Panc1 (cell line): ENCODE measurements at regions not wholly inside any gene's neighbourhood (a gene's known extent, or its start where the extent isn't known, plus 50 kb on each side); places are given as distances from the start of the nearest gene placed in this dataset.

Experiments used
- ATAC-seq: fragments of 200-7000 bp; cut with Tn5 transposase; 2 replicates; pipeline ENCODE4 v1.9.1; 2020; ENCODE audit warnings: mild to moderate bottlenecking, moderate library complexity
- BruUV-seq: library from RNA; stranded (reverse); fragments of 400-500 nt; replicated peaks from 2 replicates; lab custom pipeline; 2021; lab: Mats Ljungman, UMichigan
- CTCF ChIA-PET: fragments of 300-600 bp; sonication (Branson Sonifier 250); formaldehyde crosslinking; loops from one replicate; lab custom pipeline; 2022; ENCODE audit warnings: antibody characterized with exemption; lab: Charles Lee
- POLR2A ChIA-PET: fragments of 300-600 bp; sonication (Branson Sonifier 250); formaldehyde crosslinking; loops from one replicate; lab custom pipeline; 2022; ENCODE audit warnings: antibody characterized with exemption; lab: Charles Lee
- DNase-seq: peaks from one replicate; pipeline ENCODE4 v3.0.0-alpha.2; 2010; ENCODE audit warnings: low read depth, low spot score
- H3K27ac ChIP-seq: 2 replicates; pipeline ENCODE4 v1.5.1; 2011; ENCODE audit warnings: mild to moderate bottlenecking, low read length, inconsistent platforms
- H3K27me3 ChIP-seq: fragments of 200-500 bp; sonication (Bioruptor generic); 2 replicates; pipeline ENCODE4 v1.6.0; 2014; ENCODE audit warnings: low read length, inconsistent platforms; ENCODE audit not compliant: control insufficient read depth, insufficient read depth
- H3K36me3 ChIP-seq: fragments of 200-500 bp; sonication (Bioruptor generic); 2 replicates; pipeline ENCODE4 v1.5.1; 2014; ENCODE audit warnings: inconsistent platforms, mild to moderate bottlenecking, low read length, moderate library complexity; ENCODE audit not compliant: control insufficient read depth, insufficient read depth
- H3K4me1 ChIP-seq: 2 replicates; pipeline ENCODE4 v1.5.1; 2011; ENCODE audit warnings: inconsistent platforms, mild to moderate bottlenecking, low read length, moderate library complexity; ENCODE audit not compliant: control insufficient read depth, insufficient read depth
- H3K4me3 ChIP-seq, 2 experiments: 2 replicates each; pipeline ENCODE4 v1.5.1; 2011 to 2012; ENCODE audit warnings: low read depth in 2 of 2, low read length in 2 of 2, mild to moderate bottlenecking in 2 of 2, inconsistent platforms in 1 of 2, moderate library complexity in 1 of 2
- H3K9me3 ChIP-seq: fragments of 200-500 bp; sonication (Bioruptor generic); 2 replicates; pipeline ENCODE4 v1.5.1; 2014; ENCODE audit warnings: low read depth, mild to moderate bottlenecking, inconsistent platforms, low read length, moderate library complexity; ENCODE audit not compliant: control insufficient read depth, insufficient read depth
- CTCF ChIP-seq: fragments of 450-650 bp; IDR thresholded peaks from 2 replicates; pipeline ENCODE4 v1.5.1; 2017; ENCODE audit warnings: mild to moderate bottlenecking
- POLR2AphosphoS5 ChIP-seq: IDR thresholded peaks from 2 replicates; pipeline ENCODE4 v1.6.1; 2012; ENCODE audit warnings: mild to moderate bottlenecking, low read depth, low read length, moderate library complexity
- REST ChIP-seq, 2 experiments: IDR thresholded peaks; 2 replicates each; pipeline ENCODE4 v1.6.1; 2011 to 2012; ENCODE audit warnings: low read depth in 2 of 2, control low read depth in 1 of 2, low read length in 1 of 2, mild to moderate bottlenecking in 1 of 2, moderate library complexity in 1 of 2; ENCODE audit not compliant: insufficient read depth in 1 of 2
- SIN3A ChIP-seq: IDR thresholded peaks from 2 replicates; pipeline ENCODE4 v1.6.1; 2012; ENCODE audit warnings: low read depth, mild to moderate bottlenecking, low read length, moderate library complexity, borderline replicate concordance; ENCODE audit not compliant: insufficient read depth
- TCF7L2 ChIP-seq: IDR thresholded peaks from 2 replicates; pipeline ENCODE4 v1.6.1; 2011; ENCODE audit warnings: mild to moderate bottlenecking, low read depth, low read length, inconsistent platforms
- in situ Hi-C: cut with HindIII; loops from 2 replicates; pipeline ENCODE4 v1.10.0; 2016; ENCODE audit warnings: low sequenced_read_pairs, low pct_unique_long_range_greater_than_20kb
- intact Hi-C: fragments of 100-400 bp; cut with micrococcal nuclease; formaldehyde crosslinking; loops from one replicate; pipeline ENCODE4 v1.10.0; 2022; ENCODE audit not compliant: unreplicated experiment

- CTCF ChIA-PET, result no interaction called here
- POLR2A ChIA-PET, result no interaction called here
- no peak for ATAC-seq
These were observed 475.0 kb upstream of the POU3F3 start for GRCh38 chr2:104378853-104379374.

GRCh38 chr2:104384961-104385360 lies 469.0 kb upstream of the POU3F3 start:
- DNase-seq, result no peak
- intact Hi-C loops, result loop anchor here (10.0 kb wide), 1 partner anchor 350 kb away; no protein-coding TSS in a partner anchor
- Histone ChIP-seq H3K36me3 (no peaks in the 10 kb centered on the region), H3K9me3 (no peaks in the 10 kb centered on the region), H3K4me3 (no peak overlapping the region), H3K4me1 (no peaks in the 10 kb centered on the region), H3K27ac (no peak overlapping the region), H3K27me3 (no peaks in the 10 kb centered on the region)
- ATAC-seq, result no peak
- no TSS peak for BruUV-seq
- in situ Hi-C loops, result no loop called here
- POLR2A ChIA-PET, result no interaction called here
- CTCF ChIA-PET, result no interaction called here
- TF ChIP-seq REST (IDR thresholded peaks at IDR 0.05; ENCODE audit: insufficient read depth in 1 of 2, low read depth in 2 of 2, low read length in 1 of 2) (no peak), TCF7L2 (no peak), CTCF (no peak)

More at GRCh38 chr2:104378853-104379374, 475.0 kb upstream of the POU3F3 start:
- Histone ChIP-seq H3K4me3 (peak overlapping the region in 1 of 2 experiments; percentile 17; a peak in 2 of 4 replicates), H3K4me1 (no peaks in the 10 kb centered on the region), H3K27me3 (no peaks in the 10 kb centered on the region), H3K27ac (no peak overlapping the region), H3K36me3 (no peaks in the 10 kb centered on the region), H3K9me3 (no peaks in the 10 kb centered on the region)
- in situ Hi-C loops (no loop called here), intact Hi-C loops (no loop called here)
- TF ChIP-seq SIN3A, result no peak
- DNase-seq, result no peak
- no TSS peak for BruUV-seq

- intact Hi-C loops (loop anchor here (10.0 kb wide), 1 partner anchor 351 kb away; no protein-coding TSS in a partner anchor), in situ Hi-C loops (no loop called here)
- Histone ChIP-seq H3K27ac (no peak overlapping the region), H3K4me1 (no peaks in the 10 kb centered on the region), H3K4me3 (no peak overlapping the region), H3K27me3 (no peaks in the 10 kb centered on the region), H3K36me3 (no peaks in the 10 kb centered on the region), H3K9me3 (no peaks in the 10 kb centered on the region)
- no peak for TF ChIP-seq POLR2AphosphoS5
- TF ChIP-seq REST (IDR thresholded peaks at IDR 0.05; ENCODE audit: insufficient read depth in 1 of 2, low read depth in 2 of 2, low read length in 1 of 2), result no peak
- TF ChIP-seq SIN3A, result no peak
- TF ChIP-seq CTCF, result no peak
- no peak for TF ChIP-seq TCF7L2
- CTCF ChIA-PET, result no interaction called here
- no TSS peak for BruUV-seq
- ATAC-seq (no peak), DNase-seq (no peak)
- POLR2A ChIA-PET, result no interaction called here
These were observed 468.2 kb upstream of the POU3F3 start for GRCh38 chr2:104385743-104386142.
